Daoy (cell line): ENCODE measurements at regions not wholly inside any gene's neighbourhood (a gene's known extent, or its start where the extent isn't known, plus 50 kb on each side); places are given as distances from the start of the nearest gene placed in this dataset.

Experiments
- DNase-seq: peaks from one replicate; pipeline ENCODE4 v3.0.0-alpha.2; 2015; ENCODE audit warnings: low read depth

DNA sequence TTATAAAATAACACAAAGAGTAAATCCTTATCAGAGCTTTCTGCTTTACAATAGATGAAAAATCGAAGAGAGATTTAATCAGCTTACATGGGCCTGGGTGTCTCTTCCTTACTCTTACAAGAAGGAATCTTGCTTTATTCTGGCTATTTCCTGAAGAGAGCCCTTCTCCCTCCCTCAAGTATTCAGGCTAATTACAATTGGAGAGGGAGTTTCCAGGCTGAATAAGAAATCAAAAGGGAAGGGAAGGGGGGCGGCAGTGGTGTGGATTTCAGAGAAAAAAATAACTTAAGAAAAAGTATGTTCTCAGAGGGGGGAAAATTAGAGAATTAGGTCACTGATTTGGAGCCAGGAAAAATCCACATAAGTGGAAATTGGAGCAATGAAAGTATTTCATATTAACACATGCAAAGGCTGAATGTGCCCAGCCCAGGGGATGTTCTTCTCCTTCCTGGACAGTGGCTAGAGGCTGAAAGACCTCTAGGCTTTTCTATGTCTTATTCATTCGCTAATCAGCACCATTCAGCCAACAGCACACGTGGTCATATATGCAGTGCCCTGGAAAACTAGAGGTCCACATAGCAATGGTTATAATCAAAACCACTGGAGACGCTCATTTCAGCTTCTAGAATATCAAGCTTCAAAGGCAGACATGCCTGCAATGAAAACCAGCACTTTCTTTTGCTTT is 158.9 kb upstream of the BTG1 start:
- peak; percentile 6 for DNase-seq

DNA sequence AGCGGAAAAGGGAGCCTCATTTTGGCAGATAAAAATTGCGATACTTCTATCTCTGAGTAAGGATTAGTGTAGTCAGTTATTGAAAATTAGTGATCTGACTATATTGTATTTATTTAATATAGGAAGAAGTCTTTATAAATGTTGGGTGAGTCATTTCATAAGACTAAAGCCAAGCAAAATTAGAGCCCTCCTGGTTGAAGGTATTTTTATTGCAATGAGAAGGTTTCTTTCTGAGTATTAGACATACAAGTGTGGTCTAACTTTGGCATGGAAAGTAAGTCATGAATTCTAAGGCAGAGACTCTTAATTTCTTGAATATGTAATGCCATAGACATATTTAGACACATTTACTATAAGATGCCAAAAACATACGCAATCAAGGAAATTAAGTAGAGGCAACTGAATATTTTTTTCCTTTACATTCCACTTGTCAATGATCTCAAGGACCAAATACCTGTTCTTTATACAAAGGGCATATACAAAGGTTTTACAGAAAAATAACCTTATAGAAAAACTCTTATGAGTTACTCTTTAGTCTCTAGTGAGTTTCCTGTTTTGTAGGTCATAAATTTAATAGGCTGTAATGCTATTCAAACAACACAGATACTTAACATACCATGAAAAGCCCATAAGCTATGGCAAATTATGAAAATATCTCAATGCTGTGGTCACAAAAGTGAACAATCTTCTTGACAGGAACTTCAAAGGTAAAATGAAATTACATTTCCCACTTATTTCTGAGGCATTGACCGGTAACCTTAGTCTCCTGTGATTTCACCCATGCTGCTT is 156.6 kb upstream of the BTG1 start:
- DNase-seq: no peak

DNA sequence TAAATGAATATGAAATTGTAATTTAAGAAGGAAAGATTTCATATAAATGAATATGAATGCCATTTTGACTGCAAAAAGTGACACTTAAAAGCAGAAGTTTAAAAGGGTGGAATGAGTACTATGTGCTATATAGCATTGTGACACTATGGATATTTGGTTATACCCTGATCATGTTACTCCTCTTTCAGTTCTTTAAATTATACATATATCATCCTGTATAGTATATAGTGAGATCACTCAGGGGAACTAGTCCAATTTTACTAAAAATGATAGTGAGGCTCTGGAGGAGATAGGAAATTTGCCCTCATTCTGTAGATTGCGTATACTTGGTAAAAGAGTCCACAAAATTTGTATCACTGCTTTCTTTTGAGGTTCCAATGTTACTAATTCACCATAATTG is 155.7 kb upstream of the BTG1 start:
- DNase-seq: no peak

DNA sequence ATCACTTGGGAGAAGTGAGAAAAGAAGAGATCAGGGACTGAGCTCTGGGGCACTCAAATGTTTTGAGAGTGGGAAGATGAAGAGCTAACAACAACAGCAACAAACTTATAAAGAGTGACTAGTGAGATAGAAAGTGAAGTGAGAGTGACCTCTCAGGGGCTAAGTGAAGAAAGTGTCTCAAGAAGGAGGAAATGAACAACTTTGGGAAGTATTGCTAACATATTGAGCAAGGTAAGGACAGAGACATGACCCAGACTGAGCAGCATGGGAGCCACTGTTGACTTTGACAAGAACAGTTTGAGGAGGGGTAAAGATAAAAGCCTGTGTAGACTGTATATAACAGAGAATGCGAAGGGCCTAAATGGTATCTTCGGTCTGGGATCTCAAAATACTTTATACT is 155.1 kb upstream of the BTG1 start:
- no peak for DNase-seq

DNA sequence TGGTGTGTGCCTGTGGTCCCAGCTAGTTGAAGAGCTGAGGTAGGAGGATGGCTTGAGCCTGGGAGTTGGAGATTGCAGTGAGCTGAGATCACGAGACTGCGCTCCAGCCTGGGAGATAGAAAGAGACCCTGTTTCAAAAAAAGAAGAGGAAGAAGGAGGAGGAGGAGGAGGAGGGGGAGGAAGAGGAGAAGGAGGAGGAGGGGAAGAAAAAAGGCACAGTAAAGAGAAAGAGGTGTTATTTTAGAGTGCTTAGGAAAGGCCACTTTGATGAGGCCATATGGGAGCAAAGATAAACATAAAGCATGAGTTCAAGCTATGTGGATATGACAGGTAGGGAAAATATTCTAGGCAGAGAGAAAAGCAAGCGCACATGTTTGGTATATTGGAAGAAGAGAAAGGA is 154.1 kb upstream of the BTG1 start:
- DNase-seq: no peak

DNA sequence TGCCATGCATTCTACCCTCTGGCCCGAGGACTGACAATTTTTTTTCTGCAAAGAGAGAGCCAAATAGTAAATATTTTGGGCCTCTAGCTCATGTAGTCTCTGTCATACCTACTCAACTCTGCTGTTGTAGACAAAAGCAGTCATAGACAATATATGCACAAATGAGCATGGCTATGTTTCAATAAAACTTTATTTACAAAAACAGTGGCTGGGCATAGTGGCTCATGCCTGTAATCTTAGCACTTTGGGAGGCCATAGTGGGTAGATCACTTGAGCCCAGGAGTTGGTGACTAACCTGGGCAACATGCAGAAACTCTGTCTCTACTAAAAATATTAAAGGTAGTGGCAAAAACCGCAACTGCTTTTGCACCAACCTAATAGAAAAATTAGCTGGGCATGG is 153.7 kb upstream of the BTG1 start:
- no peak for DNase-seq

DNA sequence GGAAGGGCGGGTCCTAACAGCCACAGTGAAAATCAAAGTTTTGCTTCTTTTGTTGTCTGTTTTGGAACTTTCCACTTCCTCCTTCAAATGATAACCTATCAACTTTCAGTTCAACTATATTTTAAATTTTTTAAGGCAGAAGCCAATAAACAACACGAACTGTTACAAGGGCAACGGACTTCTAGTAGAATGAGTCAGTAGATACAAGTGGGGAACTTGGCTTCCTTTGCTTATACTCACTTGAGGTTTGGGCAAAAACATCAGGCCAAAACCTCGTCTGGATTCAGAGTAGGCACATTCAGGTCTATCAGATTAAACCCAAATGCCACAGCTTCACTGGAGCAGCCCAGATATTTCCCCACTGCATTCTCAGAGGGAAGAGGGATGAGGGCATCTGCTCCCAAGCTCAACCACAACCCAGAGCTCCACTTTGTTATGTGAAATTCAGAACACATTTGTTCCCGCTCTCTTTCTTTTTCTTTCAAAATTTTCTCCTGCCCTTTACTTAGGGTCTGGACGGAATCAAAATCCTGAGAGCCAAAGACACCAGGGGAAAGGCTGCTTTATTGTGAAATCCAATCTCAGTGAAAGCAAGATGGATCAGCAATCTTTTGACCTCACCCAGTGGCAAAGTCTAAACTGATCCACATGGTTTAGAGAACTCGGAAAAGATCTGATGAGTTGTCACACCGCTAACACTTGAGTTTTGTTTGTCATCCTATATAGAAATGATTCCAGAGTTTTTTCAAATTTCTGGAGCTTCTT is 152.5 kb upstream of the BTG1 start:
- DNase-seq: peak; percentile 57

DNA sequence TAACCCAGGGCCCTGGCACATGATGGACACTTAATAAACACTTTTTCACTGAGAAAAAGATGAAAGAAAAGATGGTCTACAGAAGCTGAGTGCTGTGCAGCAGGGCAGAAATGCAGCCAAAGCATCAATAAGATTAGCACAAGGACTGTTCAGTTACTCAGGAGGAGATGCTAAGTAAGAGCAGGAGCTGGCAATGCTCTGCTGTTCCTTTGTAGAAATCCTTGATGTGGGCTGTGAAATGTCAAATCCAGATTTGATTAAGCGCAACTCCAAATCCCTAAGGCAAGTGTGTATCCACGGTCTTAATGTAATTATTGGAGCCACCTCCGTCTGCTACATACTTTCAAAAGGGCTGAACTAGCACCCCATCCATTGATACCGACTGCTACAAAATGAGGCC is 151.8 kb upstream of the BTG1 start:
- no peak for DNase-seq

DNA sequence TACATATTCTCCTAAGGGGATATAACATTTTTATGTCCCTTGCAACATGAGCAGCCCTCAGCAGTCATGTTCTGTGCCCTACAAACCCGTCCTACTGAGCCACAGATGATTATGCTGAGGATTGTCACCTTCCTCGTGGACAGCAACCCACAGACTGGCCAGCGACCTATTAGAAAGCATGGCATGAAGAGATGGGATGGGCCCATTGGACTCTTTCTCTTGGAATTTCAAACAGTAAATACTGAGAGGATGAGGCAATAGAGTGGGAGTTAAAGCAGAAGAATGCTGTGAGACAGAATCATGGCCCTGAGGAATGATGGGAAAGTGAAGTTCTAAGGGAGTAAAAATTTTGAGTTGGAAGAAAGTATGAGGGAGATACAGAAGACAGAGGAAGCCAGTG is 149.9 kb upstream of the BTG1 start:
- DNase-seq: no peak

DNA sequence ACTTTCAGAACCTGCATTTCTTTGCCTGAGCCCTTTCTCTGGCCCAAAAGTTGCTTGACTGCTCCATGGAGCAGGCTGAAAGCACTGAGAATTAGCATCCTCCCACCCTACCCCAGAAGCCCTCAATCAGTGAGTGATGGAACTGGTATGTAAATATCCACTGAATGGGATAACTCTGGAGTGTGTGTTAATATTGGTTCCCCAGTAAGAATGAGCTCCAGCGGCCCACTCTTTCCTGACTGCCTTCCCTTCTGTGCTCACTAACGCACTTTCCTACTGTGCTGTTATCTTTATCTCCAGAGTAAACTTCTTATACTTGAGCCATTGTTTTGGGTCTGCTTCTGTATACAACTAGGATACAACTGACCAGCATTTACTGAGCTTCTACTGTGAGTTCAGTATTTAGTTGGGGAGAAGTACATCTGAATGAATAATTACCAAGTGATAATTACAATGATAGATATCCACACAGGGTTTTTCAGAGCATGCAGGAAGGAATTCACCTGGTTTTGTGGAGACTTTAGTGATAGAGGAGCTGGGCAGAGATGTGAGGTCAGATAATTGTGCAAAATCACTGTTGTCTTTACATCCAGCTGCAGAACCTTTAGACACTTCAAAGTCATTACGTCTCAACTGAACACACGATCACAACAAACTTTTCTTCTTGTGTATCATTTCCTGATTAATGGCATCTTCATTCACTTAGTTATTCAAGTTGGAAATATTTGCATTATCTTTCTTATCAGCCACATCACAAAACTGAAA is 149.2 kb upstream of the BTG1 start:
- DNase-seq: peak; percentile 15

DNA sequence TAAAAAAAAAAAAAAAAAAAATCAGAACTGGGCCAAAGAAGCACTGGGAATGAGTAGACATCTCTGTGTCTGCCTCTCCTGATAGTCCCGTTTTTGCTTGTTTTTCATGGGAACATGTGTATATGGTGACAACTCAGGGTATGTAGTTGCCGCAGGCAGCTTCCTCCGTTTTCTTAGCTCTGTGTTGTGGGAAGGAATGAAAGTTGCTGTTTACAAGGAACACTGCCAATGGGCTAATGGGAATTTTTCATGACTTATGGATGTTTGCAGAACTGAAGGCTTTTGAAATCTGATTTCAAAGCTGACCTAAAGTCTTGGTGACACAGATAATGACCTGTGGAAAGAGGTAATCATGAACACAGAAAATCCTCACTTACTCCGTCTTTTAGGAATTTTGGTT is 146.4 kb upstream of the BTG1 start:
- peak; percentile 13 for DNase-seq

DNA sequence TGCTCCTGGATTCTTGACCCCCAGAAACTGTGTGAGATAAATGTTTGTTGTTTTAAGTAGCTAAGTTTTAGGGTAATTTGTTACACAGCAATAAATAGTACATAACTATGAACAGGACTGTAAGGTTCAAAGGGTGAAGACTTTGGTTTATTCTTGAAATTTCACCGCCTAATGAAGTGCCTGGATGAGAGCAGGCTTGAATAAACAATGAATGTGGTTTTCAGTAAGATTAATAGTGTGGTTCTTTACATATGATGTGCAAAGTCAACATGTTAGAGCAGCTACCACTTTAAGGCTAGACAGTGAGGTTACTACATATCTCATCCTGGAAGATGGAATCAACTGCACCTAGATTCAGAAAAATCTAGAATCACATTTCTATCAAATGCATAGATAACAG is 145.2 kb upstream of the BTG1 start:
- DNase-seq: peak; percentile 4

DNA sequence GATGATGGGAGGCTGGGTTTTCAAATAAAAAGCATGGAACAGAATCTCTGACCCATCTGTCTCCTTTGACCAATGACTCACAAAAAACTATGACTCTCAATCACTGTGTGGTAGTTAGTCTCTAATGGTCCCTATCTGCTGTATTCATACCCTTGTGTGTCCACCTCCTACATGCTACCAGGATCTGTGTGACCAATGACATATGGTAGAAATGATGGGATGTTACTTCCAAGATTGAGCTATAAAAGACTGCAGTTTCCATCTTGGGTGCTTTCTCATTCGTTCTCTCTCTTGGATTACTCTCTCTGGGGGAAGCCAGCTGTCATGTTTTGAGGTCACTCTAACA is 144.7 kb upstream of the BTG1 start:
- DNase-seq: no peak

DNA sequence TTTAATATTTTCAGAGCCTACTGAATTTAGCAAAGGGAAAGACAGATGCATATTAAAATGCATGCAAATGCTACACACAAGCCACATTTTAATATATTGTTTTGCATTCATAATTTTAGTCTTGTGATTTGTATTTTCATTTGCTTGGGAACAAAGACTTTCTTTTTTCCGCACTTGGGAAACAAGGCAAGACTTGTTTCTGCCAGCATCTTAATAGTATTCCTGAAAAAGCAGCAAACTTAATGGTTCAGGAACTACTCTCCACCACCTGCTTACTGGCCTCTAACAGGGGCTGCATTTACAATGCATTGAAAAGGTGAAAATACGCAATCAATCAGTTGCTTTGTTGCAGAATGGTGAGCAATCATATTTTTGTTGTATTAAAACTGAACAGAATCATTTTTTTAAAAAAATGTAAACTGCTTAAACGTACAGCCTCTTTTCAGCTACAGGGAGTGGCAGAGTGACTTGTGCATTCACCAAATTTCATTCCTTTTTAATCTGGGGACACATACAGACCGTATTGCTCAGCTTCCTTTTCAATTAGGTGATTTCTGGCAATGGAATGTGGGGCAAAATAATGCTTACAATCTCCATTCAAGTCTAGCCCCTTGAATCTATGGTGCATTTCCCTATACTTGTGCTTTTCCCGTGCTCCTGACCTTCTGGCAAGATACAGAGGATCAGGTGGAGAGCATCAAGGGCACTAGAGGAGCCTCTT is 144.1 kb upstream of the BTG1 start:
- DNase-seq: peak; percentile 59

DNA sequence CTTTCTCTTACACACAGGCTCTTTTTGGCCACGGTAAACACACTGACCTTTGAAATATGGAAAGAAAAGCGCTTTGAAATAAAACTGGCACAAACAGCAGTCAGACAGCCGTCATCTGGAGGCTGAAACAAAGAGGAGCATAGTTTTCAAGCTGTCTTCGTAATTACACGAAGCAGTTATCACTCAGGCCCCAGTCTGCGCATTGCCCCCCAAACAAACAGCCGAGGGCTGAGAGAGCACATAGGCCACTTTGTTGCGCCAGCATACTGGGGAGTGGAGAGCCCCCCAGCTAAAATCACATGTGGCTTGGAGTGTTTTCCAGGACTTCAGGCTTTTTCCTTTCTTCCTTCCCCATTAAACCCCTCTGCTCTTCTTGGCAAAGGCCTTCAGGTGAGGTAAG is 142.9 kb upstream of the BTG1 start:
- DNase-seq: no peak

DNA sequence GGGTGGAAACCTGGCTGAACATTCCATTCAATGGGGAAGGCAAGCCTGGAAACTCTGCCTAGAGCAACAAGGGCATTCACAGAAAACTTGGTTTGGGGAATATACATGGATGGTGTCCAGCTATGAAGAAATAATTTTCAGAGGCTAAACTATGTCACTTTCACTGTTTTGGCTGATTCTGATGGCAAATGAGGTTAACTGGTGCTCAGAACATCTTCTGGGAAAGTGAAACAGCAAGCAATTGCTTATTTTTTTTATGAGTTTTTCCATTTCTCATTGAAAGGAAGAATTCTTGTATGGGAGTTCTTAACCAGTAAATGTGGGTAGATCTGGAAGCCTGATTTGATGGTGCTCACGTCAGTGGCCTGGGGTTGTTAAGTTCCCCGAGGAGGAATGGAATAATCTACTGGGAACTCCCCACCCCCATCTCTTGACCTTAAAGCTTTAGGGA is 132.8 kb upstream of the BTG1 start:
- DNase-seq: no peak

DNA sequence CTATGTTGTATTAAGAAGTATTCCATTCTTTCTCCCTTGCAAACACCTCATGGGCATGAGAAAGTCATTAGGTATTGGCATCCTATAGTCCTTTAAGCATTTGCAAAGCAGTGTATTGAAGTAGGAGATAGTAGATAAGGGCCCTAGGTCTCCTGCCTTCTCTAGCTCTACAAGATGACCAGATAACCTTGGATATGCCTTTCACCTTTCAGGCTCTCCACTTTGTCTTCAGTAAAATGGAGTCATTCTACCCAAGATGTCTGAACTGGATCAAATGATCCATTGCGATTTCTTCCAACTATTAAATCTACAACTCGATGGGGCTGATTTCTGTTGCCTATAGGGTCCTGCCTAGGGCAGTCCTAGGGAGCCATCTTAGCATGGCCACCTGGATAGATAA is 132.1 kb upstream of the BTG1 start:
- no peak for DNase-seq

DNA sequence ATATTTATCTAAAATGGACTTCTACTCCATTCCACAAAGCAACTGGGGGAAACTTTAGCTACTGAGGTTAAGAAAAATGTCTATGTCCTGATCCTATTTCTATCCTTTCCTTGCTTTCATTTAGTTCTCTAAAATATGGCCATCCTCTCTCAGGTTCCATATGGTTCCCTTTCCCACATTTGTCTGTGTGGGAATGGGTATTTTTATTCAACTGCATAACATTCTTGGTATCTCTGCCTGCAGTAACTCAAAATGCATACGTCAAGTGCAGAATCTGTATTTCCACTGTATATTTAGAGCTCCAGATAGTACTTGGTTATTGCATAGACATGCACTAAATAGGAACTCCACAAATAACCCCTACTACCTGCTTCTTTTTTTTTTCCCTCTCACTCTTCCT is 130.6 kb upstream of the BTG1 start:
- no peak for DNase-seq

DNA sequence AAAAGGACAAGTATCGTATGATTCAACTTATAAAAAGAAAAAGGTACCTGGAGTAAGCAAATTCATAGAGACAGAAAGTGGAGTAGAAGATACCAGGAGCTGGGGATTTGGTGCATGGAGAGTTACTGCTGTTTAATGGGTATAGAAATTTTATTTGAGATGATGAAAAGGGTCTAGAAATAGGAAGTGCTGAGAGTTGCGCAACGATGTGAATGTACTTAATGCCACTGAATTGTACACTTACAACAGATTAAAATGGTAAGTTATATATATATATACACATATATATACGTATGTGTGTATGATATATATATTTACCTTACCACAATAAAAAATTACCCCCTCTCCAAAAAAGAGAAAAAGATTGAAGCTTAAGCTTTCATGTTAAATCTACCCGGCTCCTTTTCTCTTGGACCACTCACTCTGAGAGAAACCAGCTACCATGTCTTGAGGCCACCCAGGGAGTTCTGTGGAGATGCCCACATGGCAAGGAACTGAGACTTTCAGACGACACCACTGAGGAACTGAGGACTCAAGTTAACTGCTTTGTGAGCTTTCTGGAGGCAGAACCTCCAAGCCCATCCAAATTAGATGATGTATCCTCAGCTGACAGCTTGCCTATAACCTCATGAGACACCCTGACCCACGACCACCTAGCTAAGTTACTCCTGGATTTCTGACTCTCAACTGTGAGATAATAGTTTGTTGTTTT is 130.0 kb upstream of the BTG1 start:
- no peak for DNase-seq

DNA sequence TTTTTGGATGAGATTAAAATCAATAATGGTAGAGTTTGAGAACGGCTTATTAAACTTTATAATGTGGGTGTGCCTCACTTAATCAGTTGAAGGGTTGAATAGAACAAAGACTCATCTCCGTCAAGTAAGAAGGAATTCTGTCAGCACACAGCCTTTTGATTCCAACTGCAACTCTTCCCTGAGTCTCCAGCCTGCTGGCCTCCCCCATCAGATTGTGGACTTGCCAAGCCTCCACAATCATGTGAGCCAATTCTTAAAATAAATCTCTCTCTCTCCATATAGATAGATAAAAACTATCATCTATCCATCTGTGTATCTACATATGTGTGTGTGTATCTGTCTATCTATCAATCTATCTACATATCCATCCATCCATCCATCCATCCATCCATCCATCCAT is 127.4 kb upstream of the BTG1 start:
- DNase-seq: no peak
